Astrocyte (in vitro differentiated cells and primary cell): ENCODE measurements at regions not wholly inside any gene's neighbourhood (a gene's known extent, or its start where the extent isn't known, plus 50 kb on each side); places are given as distances from the start of the nearest gene placed in this dataset.

Experiments
- CTCF ChIP-seq: IDR thresholded peaks from 2 replicates; pipeline ENCODE4 v1.5.1; 2011; ENCODE audit warnings: low read depth, mild to moderate bottlenecking, inconsistent platforms, low read length, moderate library complexity; ENCODE audit not compliant: insufficient read depth
- EZH2 ChIP-seq: IDR thresholded peaks from 2 replicates; pipeline ENCODE4 v1.6.1; 2012; ENCODE audit warnings: mild to moderate bottlenecking, low read length, inconsistent platforms; ENCODE audit not compliant: insufficient read depth

- TF ChIP-seq CTCF (peak; percentile 61), EZH2 (no peak)
Observed at GRCh38 chr3:67790043-67790442, 135.6 kb upstream of the SUCLG2 start.
